ENCODE measurements at regions not wholly inside any gene's neighbourhood (a gene's known extent, or its start where the extent isn't known, plus 50 kb on each side); places are given as distances from the start of the nearest gene placed in this dataset.

DNA sequence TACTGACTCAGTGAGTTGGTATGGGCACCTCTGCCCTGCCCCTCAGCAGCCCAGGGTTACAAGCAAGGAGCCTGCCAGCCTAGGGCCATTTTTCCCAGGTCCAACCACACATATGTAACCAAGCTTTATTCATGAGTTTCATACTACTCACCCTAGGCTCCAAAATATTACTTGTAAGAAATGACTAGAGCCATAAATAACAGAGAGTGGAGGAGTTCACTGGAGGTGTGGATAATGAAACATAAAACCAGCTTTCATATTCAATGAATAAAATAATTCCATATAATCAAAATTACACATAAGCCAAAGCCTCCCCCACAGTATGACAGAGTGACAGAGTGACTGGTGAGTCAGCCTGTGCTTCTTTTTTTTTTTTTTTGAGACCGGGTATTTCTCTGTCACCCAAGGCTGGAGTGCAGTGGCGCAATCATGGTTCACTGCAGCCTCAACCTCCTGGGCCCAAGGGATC, 229.8 kb upstream of the SASH1 start:
- intact Hi-C loops (cut with DNase I) = no loop called here
- TF ChIP-seq, protein P1, sequence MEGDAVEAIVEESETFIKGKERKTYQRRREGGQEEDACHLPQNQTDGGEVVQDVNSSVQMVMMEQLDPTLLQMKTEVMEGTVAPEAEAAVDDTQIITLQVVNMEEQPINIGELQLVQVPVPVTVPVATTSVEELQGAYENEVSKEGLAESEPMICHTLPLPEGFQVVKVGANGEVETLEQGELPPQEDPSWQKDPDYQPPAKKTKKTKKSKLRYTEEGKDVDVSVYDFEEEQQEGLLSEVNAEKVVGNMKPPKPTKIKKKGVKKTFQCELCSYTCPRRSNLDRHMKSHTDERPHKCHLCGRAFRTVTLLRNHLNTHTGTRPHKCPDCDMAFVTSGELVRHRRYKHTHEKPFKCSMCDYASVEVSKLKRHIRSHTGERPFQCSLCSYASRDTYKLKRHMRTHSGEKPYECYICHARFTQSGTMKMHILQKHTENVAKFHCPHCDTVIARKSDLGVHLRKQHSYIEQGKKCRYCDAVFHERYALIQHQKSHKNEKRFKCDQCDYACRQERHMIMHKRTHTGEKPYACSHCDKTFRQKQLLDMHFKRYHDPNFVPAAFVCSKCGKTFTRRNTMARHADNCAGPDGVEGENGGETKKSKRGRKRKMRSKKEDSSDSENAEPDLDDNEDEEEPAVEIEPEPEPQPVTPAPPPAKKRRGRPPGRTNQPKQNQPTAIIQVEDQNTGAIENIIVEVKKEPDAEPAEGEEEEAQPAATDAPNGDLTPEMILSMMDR (IDR thresholded peaks at IDR 0.05) = no peak

DNA sequence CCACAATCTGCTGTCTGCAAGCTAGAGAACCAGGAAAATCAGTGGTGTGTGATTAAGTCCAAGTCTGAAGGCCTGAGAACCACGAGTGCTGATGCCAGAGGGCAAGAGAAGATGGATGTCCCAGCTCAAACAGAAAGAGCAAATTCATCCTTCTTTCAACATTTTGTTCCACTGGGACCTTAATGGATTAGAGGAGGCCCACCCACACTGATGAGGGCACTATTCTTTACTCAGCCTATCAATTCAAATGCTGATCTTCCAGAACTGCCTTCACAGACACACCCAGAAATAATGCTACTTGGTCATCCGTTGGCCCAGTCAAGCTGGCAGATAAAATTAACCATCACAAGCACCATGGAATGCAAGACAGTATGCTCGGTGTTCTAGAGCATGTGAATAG, 226.6 kb upstream of the SASH1 start:
- TF ChIP-seq, protein P1 (IDR thresholded peaks at IDR 0.05) = no peak
- Histone ChIP-seq H3K36me3 (no peaks in the 10 kb centered on the region), H3K27ac (no peak overlapping the region), H3K4me1 (no peaks in the 10 kb centered on the region), H3K27me3 (no peaks in the 10 kb centered on the region), H3K4me3 (no peak overlapping the region), H3K9me3 (peaks cover 0 to 2% (median 0%) of the 10 kb centered on the region in 11 donors)
- DNase-seq (no peak), ATAC-seq (no peak)
- WGBS, 2 donors = 77 to 84% methylated on average over 3 of the region's 3 CpGs
- intact Hi-C loops (cut with DNase I) = no loop called here

More for the DNA sequence above, 229.8 kb upstream of the SASH1 start:
- H3K36me3 ChIP-seq = no peaks in the 10 kb centered on the region
- H3K27me3 ChIP-seq = no peaks in the 10 kb centered on the region
- no peak overlapping the region for H3K4me3 ChIP-seq
- DNase-seq (no peak), ATAC-seq (no peak)
- H3K4me1 ChIP-seq = no peaks in the 10 kb centered on the region
- peaks cover 0 to 6% (median 0%) of the 10 kb centered on the region in 11 donors for H3K9me3 ChIP-seq
- H3K27ac ChIP-seq = no peak overlapping the region
- WGBS, 2 donors = 83 to 87% methylated on average over 2 of the region's 2 CpGs

DNA sequence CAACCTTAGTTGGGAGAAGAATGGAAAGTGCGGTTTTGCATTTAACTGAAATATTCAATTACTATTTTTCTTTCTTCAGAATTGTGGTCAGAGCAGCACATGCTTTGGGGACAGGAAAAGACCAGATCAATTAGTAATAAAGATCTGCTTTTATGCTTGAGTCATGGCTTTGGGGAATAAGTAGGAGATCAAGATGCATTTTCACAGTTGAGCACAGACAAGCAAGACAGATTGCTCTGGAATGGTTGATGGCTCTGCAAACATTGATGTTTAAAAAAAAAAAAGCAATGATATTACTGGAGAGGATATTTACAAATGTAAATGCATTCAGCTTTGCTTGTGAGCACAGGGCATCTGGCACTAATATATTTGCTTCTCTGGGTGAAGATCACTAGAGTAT, 224.4 kb upstream of the SASH1 start:
- Histone ChIP-seq H3K4me3 (no peak overlapping the region), H3K9me3 (no peaks in the 10 kb centered on the region), H3K4me1 (no peaks in the 10 kb centered on the region), H3K36me3 (no peaks in the 10 kb centered on the region), H3K27ac (no peak overlapping the region), H3K27me3 (no peaks in the 10 kb centered on the region)
- ATAC-seq (no peak), DNase-seq (no peak)
- TF ChIP-seq, protein P1 (IDR thresholded peaks at IDR 0.05) = no peak
- 96 to 97% methylated on average over 1 of the region's 1 CpG for WGBS, 2 donors
- intact Hi-C loops (cut with DNase I) = no loop called here

DNA sequence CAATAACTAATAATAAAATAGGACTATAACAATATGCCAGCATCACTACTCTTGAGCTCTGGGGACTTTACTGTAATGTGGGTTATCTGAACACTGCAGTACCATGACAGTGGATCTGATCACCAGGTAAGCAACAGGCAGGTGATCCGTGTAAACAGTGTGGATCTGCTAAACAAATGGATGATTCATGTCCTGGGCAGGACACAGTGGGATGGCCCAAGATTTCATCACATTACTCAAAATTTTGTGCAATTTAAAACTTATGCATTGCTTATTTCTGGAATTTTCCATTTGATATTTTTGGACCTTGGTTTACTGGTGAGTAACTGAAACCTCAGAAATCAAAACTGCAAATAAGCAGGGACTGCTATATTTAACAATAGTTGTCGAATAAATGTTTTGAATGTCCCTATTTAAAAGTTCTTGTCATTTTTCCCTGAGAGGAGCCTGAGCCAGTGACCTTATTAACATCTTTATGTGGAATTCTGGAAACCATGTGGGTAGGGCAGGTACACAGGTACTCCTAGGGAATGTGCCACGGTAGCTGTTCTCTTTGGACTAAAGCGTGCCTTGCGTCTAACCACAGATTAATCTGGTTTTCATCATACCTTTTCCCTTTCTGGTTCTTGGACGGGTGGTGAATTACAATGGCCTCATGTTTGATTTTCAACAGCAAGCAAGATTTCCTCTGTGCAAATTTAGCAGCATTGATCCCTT, 214.5 kb upstream of the SASH1 start:
- intact Hi-C loops (cut with DNase I) = no loop called here
- WGBS, 2 donors = 90 to 92% methylated on average over 6 of the region's 6 CpGs
- peaks cover 0 to 4% (median 0%) of the 10 kb centered on the region in 11 donors for H3K9me3 ChIP-seq
- ATAC-seq (no peak), DNase-seq (no peak)
- no peak overlapping the region for H3K27ac ChIP-seq
- TF ChIP-seq, protein P1 (IDR thresholded peaks at IDR 0.05) = no peak
- H3K4me3 ChIP-seq = no peak overlapping the region
- peaks cover 0 to 5% (median 0%) of the 10 kb centered on the region in 7 donors for H3K27me3 ChIP-seq
- H3K4me1 ChIP-seq = no peaks in the 10 kb centered on the region
- H3K36me3 ChIP-seq = no peaks in the 10 kb centered on the region

Data from heart right ventricle (tissue), 16 donors.